Peyer's patch (tissue), 4 donors: ENCODE measurements at regions not wholly inside any gene's neighbourhood (a gene's known extent, or its start where the extent isn't known, plus 50 kb on each side); places are given as distances from the start of the nearest gene placed in this dataset.

Experiments
- CTCF ChIP-seq, 6 experiments: fragments of 450-650 bp in 4 of 6; fragments of 200-600 bp in 2 of 6; sonication (generic) in 1 of 6; IDR thresholded peaks; one replicate each; pipeline ENCODE4 v1.5.1; 2017 to 2019; ENCODE audit warnings: antibody characterized with exemption in 6 of 6, mild to moderate bottlenecking in 3 of 6, moderate library complexity in 1 of 6
- POLR2A ChIP-seq, 2 donors: fragments of 450-650 bp; IDR thresholded peaks; one replicate each; pipeline ENCODE4 v1.5.1; 2017; ENCODE audit warnings: antibody characterized with exemption in 2 of 2, mild to moderate bottlenecking in 2 of 2, moderate library complexity in 2 of 2

DNA sequence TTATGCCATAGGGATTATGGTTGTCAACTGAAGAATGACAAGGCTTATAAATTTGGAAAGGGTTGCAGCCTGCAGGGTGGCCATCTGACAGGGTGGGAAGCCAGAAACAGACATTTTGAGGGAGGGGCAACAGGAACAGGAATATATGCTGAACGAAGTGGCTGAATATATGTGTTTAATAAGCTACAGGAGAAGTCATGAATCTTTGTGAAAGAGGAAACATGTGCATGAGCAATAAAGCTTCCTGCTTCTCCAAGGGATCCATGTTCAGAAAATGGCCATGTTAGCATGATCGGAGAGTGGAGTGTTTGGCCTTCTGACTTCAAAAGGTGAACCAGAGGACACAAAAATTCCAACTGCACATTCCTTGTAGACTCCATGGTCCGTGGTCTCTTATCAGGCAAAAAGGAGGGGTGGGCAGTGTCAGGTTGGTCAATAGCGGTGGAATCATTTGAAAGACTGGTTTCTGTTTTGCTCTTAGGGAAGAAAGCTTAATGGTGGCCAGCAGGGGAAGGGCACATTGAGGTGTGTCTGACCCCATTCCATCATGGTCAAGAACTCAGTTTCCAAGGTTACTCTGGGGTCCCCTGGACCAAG is 144.1 kb downstream of the SOCS6 start:
- TF ChIP-seq CTCF (IDR thresholded peaks at IDR 0.05), result peak in 1 of 6 experiments; percentile 12
- no peak for TF ChIP-seq POLR2A (IDR thresholded peaks at IDR 0.05)
